ENCODE measurements at regions not wholly inside any gene's neighbourhood (a gene's known extent, or its start where the extent isn't known, plus 50 kb on each side); places are given as distances from the start of the nearest gene placed in this dataset.
A peak's percentile ranks its signal among the peaks of the same experiment; 100 is the strongest.

DNA sequence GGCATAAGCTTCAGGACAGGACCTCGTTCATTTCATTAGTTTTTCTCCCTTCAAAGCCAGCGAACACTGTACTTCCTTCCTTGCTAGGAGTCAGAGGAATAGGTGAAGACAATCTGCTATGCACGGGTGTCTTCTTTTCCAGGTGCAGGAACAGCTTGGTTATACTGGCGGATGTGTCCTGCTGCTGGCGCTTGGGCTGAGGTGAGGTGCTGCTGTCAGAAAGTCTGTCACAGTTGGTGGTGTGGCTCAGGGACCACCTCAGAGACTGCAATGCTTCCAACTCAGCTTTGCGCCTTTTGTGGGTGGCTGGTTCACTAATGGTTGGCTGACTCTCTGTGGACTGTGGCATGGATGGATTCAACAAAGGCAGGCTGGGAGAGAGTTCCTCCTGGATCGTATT, 58.3 kb upstream of the UBN2 start:
- H3K27me3 ChIP-seq (replicated peaks; ENCODE audit: insufficient read depth, low read depth, low read length, poor library complexity): no peaks in the 10 kb centered on the region
- DNase-seq (ENCODE audit: low spot score): no peak
- intact Hi-C loops (cut with micrococcal nuclease; ENCODE audit: unreplicated experiment): no loop called here
- H3K27ac ChIP-seq (ENCODE audit: low read depth, low read length, poor library complexity, severe bottlenecking): no peak overlapping the region
- no peaks in the 10 kb centered on the region for H3K9me3 ChIP-seq (ENCODE audit: low read depth, low read length, poor library complexity, severe bottlenecking)
- no peaks in the 10 kb centered on the region for H3K4me1 ChIP-seq (ENCODE audit: insufficient read depth, low read length, poor library complexity, severe bottlenecking)
- no peaks in the 10 kb centered on the region for H3K36me3 ChIP-seq (ENCODE audit: insufficient read depth, low read length, poor library complexity, severe bottlenecking)
- POLR2A ChIA-PET (ENCODE audit: low non-redundant PET): no interaction called here
- TF ChIP-seq EZH2 (IDR thresholded peaks at IDR 0.05; ENCODE audit: borderline replicate concordance, low read depth, low read length, poor library complexity, severe bottlenecking): no peak
- TF ChIP-seq, protein P1, sequence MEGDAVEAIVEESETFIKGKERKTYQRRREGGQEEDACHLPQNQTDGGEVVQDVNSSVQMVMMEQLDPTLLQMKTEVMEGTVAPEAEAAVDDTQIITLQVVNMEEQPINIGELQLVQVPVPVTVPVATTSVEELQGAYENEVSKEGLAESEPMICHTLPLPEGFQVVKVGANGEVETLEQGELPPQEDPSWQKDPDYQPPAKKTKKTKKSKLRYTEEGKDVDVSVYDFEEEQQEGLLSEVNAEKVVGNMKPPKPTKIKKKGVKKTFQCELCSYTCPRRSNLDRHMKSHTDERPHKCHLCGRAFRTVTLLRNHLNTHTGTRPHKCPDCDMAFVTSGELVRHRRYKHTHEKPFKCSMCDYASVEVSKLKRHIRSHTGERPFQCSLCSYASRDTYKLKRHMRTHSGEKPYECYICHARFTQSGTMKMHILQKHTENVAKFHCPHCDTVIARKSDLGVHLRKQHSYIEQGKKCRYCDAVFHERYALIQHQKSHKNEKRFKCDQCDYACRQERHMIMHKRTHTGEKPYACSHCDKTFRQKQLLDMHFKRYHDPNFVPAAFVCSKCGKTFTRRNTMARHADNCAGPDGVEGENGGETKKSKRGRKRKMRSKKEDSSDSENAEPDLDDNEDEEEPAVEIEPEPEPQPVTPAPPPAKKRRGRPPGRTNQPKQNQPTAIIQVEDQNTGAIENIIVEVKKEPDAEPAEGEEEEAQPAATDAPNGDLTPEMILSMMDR (conservative IDR thresholded peaks at IDR 0.05; ENCODE audit: low read depth, low read length): no peak
- CTCF ChIA-PET: no interaction called here
- BruUV-seq (replicated peaks): no TSS peak
- H3K4me3 ChIP-seq (ENCODE audit: low read depth, low read length, poor library complexity, severe bottlenecking): no peak overlapping the region

DNA sequence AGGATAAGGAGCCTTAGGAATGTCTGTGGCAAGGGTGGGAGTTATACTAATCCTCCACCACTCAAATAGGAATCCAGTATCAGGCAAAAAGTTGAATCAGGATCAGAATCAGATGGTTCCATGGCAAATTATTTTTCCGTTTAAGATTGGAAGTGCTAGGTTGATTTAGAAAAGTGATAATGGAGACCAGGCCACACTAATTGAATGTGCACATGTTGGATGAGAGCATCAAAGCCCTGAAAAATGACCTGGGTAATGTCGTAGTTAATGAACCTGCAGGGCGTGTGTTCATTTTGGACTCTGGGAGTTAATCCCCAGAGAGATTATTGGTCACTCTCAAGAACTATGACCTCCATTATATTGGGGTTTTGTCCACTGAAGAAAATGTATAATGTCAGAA, 53.3 kb upstream of the UBN2 start:
- H3K27me3 ChIP-seq (replicated peaks; ENCODE audit: insufficient read depth, low read depth, low read length, poor library complexity): no peaks in the 10 kb centered on the region
- no peak overlapping the region for H3K27ac ChIP-seq (ENCODE audit: low read depth, low read length, poor library complexity, severe bottlenecking)
- ChIA-PET CTCF (no interaction called here), POLR2A (ENCODE audit: low non-redundant PET) (no interaction called here)
- no peaks in the 10 kb centered on the region for H3K9me3 ChIP-seq (ENCODE audit: low read depth, low read length, poor library complexity, severe bottlenecking)
- TF ChIP-seq EZH2 (IDR thresholded peaks at IDR 0.05; ENCODE audit: borderline replicate concordance, low read depth, low read length, poor library complexity, severe bottlenecking): no peak
- TF ChIP-seq, protein P1 (conservative IDR thresholded peaks at IDR 0.05; ENCODE audit: low read depth, low read length): no peak
- intact Hi-C loops (cut with micrococcal nuclease; ENCODE audit: unreplicated experiment): no loop called here
- no peak for DNase-seq (ENCODE audit: low spot score)
- BruUV-seq (replicated peaks): no TSS peak
- peaks cover 10% of the 10 kb centered on the region for H3K4me1 ChIP-seq (ENCODE audit: insufficient read depth, low read length, poor library complexity, severe bottlenecking)
- H3K4me3 ChIP-seq (ENCODE audit: low read depth, low read length, poor library complexity, severe bottlenecking): no peak overlapping the region
- H3K36me3 ChIP-seq (ENCODE audit: insufficient read depth, low read length, poor library complexity, severe bottlenecking): no peaks in the 10 kb centered on the region

DNA sequence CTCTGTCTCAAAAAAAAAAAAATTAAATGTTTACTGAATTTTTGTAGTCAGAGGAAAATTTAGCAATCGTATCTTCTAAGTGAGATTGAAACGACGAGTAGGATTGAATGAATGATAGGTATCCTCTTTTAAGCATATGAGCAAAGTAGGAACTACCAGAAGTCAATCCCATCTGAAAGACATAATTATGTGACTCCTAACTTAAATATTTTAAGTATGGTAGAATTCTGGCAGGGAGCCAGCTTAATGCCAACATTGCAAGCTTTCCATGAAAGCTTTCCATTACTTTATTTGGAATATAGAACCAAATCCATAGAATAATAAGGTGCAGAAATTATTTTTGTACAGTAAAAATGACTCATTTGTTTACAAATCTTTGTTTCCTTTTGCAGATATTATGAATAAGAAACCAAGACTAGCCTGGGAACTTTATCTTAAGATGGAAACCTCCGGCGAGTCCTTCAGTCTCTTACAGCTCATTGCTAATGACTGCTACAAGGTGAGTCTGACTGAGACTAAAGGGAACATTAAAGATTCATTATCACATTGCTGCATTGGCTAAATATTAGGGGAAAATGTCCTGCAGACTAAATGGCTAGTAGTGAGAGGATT, 50.2 kb upstream of the UBN2 start:
- TF ChIP-seq, protein P1 (conservative IDR thresholded peaks at IDR 0.05; ENCODE audit: low read depth, low read length): no peak
- no peak for TF ChIP-seq EZH2 (IDR thresholded peaks at IDR 0.05; ENCODE audit: borderline replicate concordance, low read depth, low read length, poor library complexity, severe bottlenecking)
- no peaks in the 10 kb centered on the region for H3K9me3 ChIP-seq (ENCODE audit: low read depth, low read length, poor library complexity, severe bottlenecking)
- peak; percentile 33 for DNase-seq (ENCODE audit: low spot score)
- ChIA-PET CTCF (no interaction called here), POLR2A (ENCODE audit: low non-redundant PET) (no interaction called here)
- intact Hi-C loops (cut with micrococcal nuclease; ENCODE audit: unreplicated experiment): no loop called here
- no TSS peak for BruUV-seq (replicated peaks)
- no peaks in the 10 kb centered on the region for H3K27me3 ChIP-seq (replicated peaks; ENCODE audit: insufficient read depth, low read depth, low read length, poor library complexity)
- no peak overlapping the region for H3K4me3 ChIP-seq (ENCODE audit: low read depth, low read length, poor library complexity, severe bottlenecking)
- H3K4me1 ChIP-seq (ENCODE audit: insufficient read depth, low read length, poor library complexity, severe bottlenecking): peaks cover 10% of the 10 kb centered on the region
- no peak overlapping the region for H3K27ac ChIP-seq (ENCODE audit: low read depth, low read length, poor library complexity, severe bottlenecking)
- H3K36me3 ChIP-seq (ENCODE audit: insufficient read depth, low read length, poor library complexity, severe bottlenecking): no peaks in the 10 kb centered on the region

All from A673 (cell line).